ENCODE measurements at regions not wholly inside any gene's neighbourhood (a gene's known extent, or its start where the extent isn't known, plus 50 kb on each side); places are given as distances from the start of the nearest gene placed in this dataset.
"Not testable (repeated sequence)": the region's sequence is repeated elsewhere in the genome, so short reads cannot be mapped to it uniquely, and the experiment has no call there.

GRCh38 chr2:18312818-18313217 lies 247.6 kb downstream of the RDH14 start:
- no peak for DNase-seq (ENCODE audit: low read depth in 2 of 2)

GRCh38 chr2:18311420-18312195 lies 248.8 kb downstream of the RDH14 start:
- DNase-seq (ENCODE audit: low read depth in 2 of 2) = no peak

GRCh38 chr2:18309627-18310026 lies 250.8 kb downstream of the RDH14 start:
- no peak for DNase-seq (ENCODE audit: low read depth in 2 of 2)

- no peak for DNase-seq (ENCODE audit: low read depth in 2 of 2)
These were observed 251.3 kb downstream of the RDH14 start for GRCh38 chr2:18309188-18309587.

- no peak for DNase-seq (ENCODE audit: low read depth in 2 of 2)
These were observed 255.6 kb downstream of the RDH14 start for GRCh38 chr2:18304849-18305248.

GRCh38 chr2:18301421-18302139 lies 258.9 kb downstream of the RDH14 start:
- DNase-seq (ENCODE audit: low read depth in 2 of 2) = no peak

GRCh38 chr2:18299423-18300212 lies 260.8 kb downstream of the RDH14 start:
- DNase-seq (ENCODE audit: low read depth in 2 of 2) = no peak

- DNase-seq (ENCODE audit: low read depth in 2 of 2) = no peak
These were observed 262.9 kb downstream of the RDH14 start for GRCh38 chr2:18297534-18298058.

- no peak for DNase-seq (ENCODE audit: low read depth in 2 of 2)
These were observed 270.1 kb downstream of the RDH14 start for GRCh38 chr2:18290386-18290785.

- no peak for DNase-seq (ENCODE audit: low read depth in 2 of 2)
These were observed 273.6 kb downstream of the RDH14 start for GRCh38 chr2:18286897-18287296.

GRCh38 chr2:18284331-18284730 lies 276.1 kb downstream of the RDH14 start:
- DNase-seq (ENCODE audit: low read depth in 2 of 2) = no peak

GRCh38 chr2:18282026-18282425 lies 278.4 kb downstream of the RDH14 start:
- no peak for DNase-seq (ENCODE audit: low read depth in 2 of 2)

- DNase-seq (ENCODE audit: low read depth in 2 of 2) = no peak
These were observed 283.8 kb downstream of the RDH14 start for GRCh38 chr2:18276583-18277075.

- DNase-seq (ENCODE audit: low read depth in 2 of 2) = no peak
These were observed 287.2 kb downstream of the RDH14 start for GRCh38 chr2:18273205-18273604.

- DNase-seq (ENCODE audit: low read depth in 2 of 2) = no peak
These were observed 288.3 kb downstream of the RDH14 start for GRCh38 chr2:18272148-18272494.

- DNase-seq (ENCODE audit: low read depth in 2 of 2) = no peak
These were observed 288.9 kb downstream of the RDH14 start for GRCh38 chr2:18271370-18272147.

- no peak for DNase-seq (ENCODE audit: low read depth in 2 of 2)
These were observed 292.1 kb downstream of the RDH14 start for GRCh38 chr2:18268400-18268799.

GRCh38 chr2:18267501-18267900 lies 293.0 kb downstream of the RDH14 start:
- DNase-seq (ENCODE audit: low read depth in 2 of 2) = no peak

GRCh38 chr2:18266699-18267098 lies 293.8 kb downstream of the RDH14 start:
- DNase-seq (ENCODE audit: low read depth in 2 of 2) = not testable (repeated sequence)

- no peak for DNase-seq (ENCODE audit: low read depth in 2 of 2)
These were observed 294.6 kb downstream of the RDH14 start for GRCh38 chr2:18265614-18266586.

Data from stimulated activated CD8-positive, alpha-beta memory T cell treated with anti-CD3 and anti-CD28 coated beads, Interleukin-2, amount 100 ng/mL, for 48 hours (primary cell).